COLO668 (cell line): ENCODE measurements at regions not wholly inside any gene's neighbourhood (a gene's known extent, or its start where the extent isn't known, plus 50 kb on each side); places are given as distances from the start of the nearest gene placed in this dataset.
"Not testable (repeated sequence)": the region's sequence is repeated elsewhere in the genome, so short reads cannot be mapped to it uniquely, and the experiment has no call there.

Experiments
- DNase-seq: peaks from one replicate; lab custom pipeline; 2025; ENCODE audit not compliant: unreplicated experiment; lab: John Stamatoyannopoulos, UW

- DNase-seq: no peak
These were observed 460.5 kb upstream of the CD180 start for GRCh38 chr5:67657055-67657454.

- no peak for DNase-seq
These were observed 455.6 kb upstream of the CD180 start for GRCh38 chr5:67652201-67652600.

DNA sequence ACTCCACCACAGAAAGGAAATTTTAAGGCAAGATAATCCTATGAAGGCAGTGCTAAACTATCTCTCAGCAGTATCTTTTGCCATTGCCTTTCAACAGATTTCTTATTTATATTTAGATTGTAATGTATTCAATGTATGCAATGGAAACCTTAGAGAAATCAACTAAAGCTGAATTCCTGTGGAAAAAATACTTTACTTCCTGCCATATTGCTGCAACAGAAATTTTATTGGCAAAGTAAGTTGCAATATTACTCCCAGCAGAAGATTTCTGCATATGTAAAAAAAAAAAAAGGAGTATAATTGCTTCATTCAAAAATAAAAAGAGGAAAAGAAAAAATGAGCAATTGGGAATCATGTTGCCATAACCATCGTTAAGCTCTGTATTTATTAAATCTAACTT lies 454.6 kb upstream of the CD180 start:
- no peak for DNase-seq

GRCh38 chr5:67648201-67648671 lies 451.6 kb upstream of the CD180 start:
- peak; percentile 12 for DNase-seq

DNA sequence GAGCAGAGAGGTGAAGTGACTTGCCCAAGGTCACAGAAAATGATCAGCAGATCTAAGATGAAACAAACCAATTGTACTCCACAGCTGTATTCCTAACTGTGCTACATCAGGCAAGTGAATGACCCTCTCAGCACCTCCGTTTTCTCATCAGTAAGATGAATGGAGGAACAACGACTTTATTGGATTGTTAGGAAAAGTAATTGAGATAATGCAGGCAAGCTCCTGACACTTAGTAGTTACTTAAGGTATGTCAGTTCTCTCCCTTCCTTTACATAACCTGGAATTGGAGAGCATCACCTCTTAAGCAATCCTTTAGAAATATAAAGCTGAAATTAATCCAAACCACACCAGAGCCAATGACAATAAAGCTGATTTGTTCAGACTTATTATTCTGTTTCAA lies 451.2 kb upstream of the CD180 start:
- no peak for DNase-seq

DNA sequence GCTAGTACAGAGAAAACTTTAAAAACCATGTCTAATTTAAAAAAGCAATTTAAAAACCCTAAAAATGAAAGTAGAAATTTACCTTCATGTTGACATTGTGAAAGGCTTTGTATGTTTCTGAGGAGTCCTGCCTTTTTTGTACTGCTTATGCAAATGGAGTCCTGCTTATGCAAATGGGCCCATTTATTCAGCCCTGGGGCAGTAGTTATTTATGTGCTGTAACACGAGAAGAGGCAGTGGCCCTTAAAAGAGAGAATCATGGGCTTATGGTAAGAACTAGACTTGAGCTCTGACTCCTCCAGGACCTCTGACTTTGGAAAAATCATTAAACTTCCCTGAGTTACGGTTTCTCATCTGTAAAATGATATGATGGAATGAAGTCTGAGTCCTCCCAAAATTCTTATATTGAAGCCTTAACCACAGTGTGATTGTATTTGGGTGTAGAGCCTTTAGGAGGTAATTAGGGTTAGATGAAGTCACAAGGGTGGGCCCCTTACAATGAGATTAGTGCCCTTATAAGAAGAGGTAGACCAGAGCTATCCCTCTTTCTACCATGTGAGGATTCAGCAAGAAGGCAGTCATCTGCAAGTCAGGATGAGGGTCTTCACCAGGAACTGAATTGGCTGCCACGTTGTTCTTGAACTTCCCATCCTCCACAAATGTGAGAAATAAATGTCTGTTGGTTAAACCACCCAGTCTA lies 447.8 kb upstream of the CD180 start:
- no peak for DNase-seq

- no peak for DNase-seq
These were observed 446.9 kb upstream of the CD180 start for GRCh38 chr5:67643536-67643935.

GRCh38 chr5:67639976-67640375 lies 443.4 kb upstream of the CD180 start:
- DNase-seq: no peak

DNA sequence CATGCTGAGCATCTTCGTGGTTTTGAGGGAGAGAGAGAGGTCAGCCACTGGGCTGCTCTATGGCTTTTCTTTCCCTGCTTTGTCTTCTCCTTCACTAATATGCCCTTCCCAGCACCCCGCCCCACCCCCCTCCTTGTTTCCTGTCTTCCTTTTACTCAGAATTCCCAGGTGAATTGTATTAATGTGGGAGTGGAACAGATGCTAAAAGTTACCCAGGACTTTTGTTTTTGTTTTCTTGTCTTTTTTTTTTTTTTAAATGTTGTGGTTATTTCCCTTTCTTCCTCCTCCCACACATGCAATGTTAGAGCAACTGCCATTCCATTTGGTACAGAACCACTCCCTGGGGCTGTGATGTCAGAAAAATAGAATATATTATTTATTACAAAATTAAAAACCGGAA lies 442.7 kb upstream of the CD180 start:
- DNase-seq: no peak

DNA sequence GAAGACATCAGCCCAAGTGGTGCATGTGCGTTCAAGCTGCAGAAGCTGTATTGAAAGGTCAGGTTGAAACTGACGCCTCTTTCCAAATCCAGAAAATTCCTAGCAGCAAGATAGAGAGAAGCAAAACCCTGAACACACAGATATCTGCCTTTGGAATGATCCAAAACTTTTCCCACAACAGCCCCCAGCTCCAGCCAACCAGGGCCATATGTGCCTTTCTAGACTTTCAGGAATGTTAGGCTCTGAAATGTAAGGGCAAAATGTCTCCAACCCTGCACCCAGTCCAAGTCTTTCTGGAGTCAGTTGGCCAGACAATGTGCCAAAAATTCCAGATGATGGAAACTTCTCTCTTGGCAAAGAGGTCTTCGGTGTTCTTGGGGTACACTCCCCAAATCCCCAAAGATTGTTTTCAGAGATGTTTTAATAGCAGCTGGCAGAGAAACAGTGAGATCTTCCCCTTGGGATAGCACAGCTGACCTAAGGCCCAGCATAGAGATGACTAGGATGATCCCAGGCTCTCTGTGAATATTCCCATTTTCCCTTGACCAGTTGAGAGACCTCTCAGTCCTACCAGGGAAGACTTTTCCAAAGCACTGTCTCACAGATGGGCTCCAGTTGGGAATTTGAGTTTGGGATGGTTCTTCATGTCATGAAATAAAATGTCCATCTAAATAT lies 440.4 kb upstream of the CD180 start:
- DNase-seq: no peak

DNA sequence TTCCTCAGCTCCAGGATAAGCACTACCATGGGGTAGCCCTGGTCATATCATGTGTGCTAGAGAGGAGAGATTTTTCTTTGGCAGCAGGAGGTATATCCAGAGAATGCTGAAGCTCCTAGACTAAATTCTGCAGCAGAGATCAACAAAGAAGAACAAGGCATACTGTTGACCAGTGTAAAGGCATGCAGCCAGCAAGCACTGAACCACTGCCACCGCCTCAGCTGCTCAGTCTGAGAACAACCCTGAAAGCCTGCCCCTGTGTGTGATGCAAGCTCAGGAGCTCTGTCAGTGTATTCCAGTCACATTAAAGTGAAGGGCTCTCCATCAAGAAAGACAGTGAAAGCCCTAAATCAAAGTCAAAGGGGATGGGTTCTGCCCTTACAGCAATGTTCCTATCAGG lies 439.5 kb upstream of the CD180 start:
- DNase-seq: no peak

- not testable (repeated sequence) for DNase-seq
These were observed 430.5 kb upstream of the CD180 start for GRCh38 chr5:67627079-67627478.

- DNase-seq: no peak
These were observed 426.5 kb upstream of the CD180 start for GRCh38 chr5:67623078-67623477.

GRCh38 chr5:67620424-67621397 lies 424.1 kb upstream of the CD180 start:
- peak; percentile 11 for DNase-seq

DNA sequence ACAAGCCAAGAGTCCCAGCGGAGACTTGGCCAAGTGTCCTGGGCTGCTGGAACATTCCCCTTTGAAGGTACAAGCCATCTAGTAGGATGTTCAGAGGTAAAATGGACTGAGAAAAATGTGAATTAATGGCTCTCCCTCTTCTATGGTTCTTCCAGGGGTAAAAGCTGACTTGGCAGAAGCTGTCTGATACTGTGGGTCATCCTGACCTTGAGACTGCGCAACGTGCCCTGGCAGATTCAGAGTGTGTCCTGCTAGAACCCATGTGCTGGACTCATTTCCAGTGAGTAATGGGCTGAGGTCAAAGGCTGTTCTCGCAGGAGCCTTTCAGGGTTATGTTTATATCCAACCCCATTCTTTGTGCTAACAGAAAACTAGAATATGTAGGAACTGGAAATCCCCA lies 423.0 kb upstream of the CD180 start:
- no peak for DNase-seq

DNA sequence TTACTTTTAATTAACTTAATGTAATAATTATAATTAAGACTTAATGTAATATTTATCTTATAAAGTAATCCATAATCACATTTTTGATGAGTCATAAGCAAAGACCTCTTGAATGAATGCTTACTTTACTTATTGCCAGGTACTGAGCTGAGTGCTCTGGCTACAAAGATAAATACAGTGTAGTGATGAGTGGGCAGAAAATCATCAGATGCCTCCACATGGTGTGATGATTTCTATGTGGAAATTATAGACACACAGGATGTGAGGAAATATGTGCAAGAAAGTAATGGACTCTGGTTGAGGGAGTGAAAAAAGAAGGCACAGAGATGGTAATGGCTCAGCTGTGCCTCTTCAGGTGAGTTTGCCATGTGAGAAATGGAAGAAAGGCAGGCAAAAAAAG lies 422.6 kb upstream of the CD180 start:
- no peak for DNase-seq

GRCh38 chr5:67617051-67617450 lies 420.5 kb upstream of the CD180 start:
- no peak for DNase-seq

DNA sequence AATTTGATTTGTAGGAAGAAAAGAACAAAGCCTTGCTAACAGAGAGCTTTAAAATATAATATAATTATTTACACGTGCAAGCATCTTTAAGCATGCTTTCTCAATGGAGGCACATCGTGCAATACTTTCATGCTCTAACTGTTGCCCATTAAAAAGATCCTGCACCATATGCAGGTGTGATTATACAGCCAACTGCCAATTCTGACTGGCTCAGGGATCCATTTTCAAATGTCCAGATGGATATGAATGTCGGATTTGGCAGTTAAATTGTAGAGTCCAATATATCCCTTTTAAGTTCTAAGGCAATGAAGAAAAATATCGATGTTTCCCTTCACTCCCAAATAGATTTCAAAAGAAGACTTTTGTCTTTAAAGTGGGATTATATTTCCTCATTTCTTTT lies 416.4 kb upstream of the CD180 start:
- DNase-seq: no peak

GRCh38 chr5:67610186-67610912 lies 413.8 kb upstream of the CD180 start:
- no peak for DNase-seq

DNA sequence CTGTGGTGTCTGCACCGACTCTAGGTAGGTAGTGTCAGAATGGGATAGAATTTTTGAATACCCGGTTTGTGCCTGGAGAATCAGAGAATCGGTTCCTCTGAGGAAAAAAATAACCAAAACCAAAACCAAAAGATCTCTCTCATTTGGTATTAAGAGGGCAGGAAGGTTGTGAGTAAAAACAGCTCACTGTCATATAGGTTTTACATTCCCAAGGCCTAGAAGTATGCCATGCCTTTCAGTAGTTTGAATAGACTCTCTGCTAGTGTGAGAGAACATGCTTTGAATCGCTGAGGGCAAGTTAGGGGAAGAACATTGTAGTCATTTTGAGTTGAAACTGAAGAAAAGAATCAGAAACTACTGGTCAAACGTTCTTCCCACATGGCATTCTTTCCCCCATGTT lies 411.4 kb upstream of the CD180 start:
- no peak for DNase-seq

GRCh38 chr5:67606586-67606947 lies 410.0 kb upstream of the CD180 start:
- no peak for DNase-seq
